ENCODE measurements at regions not wholly inside any gene's neighbourhood (a gene's known extent, or its start where the extent isn't known, plus 50 kb on each side); places are given as distances from the start of the nearest gene placed in this dataset.

- no peak for TF ChIP-seq EZH2phosphoT487 (IDR thresholded peaks at IDR 0.05; ENCODE audit: borderline replicate concordance, low read length)
- TF ChIP-seq CTCF (conservative IDR thresholded peaks at IDR 0.05; ENCODE audit: low read depth, low read length) = peak; percentile 40; the same call in 1 of the 2 replicates
These were observed 921.9 kb upstream of the DIAPH2 start for GRCh38 chrX:95762716-95763115.
